ENCODE measurements at regions not wholly inside any gene's neighbourhood (a gene's known extent, or its start where the extent isn't known, plus 50 kb on each side); places are given as distances from the start of the nearest gene placed in this dataset.

GRCh38 chr2:8407332-8407731, 274.5 kb upstream of the ID2 start:
- no peak overlapping the region for H3K4me3 Mint-ChIP-seq
- peaks cover 13% of the 10 kb centered on the region for H3K27me3 Mint-ChIP-seq (ENCODE audit: insufficient read depth)
- no peaks in the 10 kb centered on the region; the same call in 1 of the 2 replicates for H3K9me3 Mint-ChIP-seq
- peaks cover 3% of the 10 kb centered on the region for H3K4me1 Mint-ChIP-seq (ENCODE audit: low read depth)
- TF ChIP-seq, protein P1, sequence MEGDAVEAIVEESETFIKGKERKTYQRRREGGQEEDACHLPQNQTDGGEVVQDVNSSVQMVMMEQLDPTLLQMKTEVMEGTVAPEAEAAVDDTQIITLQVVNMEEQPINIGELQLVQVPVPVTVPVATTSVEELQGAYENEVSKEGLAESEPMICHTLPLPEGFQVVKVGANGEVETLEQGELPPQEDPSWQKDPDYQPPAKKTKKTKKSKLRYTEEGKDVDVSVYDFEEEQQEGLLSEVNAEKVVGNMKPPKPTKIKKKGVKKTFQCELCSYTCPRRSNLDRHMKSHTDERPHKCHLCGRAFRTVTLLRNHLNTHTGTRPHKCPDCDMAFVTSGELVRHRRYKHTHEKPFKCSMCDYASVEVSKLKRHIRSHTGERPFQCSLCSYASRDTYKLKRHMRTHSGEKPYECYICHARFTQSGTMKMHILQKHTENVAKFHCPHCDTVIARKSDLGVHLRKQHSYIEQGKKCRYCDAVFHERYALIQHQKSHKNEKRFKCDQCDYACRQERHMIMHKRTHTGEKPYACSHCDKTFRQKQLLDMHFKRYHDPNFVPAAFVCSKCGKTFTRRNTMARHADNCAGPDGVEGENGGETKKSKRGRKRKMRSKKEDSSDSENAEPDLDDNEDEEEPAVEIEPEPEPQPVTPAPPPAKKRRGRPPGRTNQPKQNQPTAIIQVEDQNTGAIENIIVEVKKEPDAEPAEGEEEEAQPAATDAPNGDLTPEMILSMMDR (IDR thresholded peaks at IDR 0.05) = no peak
- no peak for DNase-seq
- H3K36me3 Mint-ChIP-seq (ENCODE audit: low read depth) = no peaks in the 10 kb centered on the region
- no peak overlapping the region for H3K27ac Mint-ChIP-seq

DNA sequence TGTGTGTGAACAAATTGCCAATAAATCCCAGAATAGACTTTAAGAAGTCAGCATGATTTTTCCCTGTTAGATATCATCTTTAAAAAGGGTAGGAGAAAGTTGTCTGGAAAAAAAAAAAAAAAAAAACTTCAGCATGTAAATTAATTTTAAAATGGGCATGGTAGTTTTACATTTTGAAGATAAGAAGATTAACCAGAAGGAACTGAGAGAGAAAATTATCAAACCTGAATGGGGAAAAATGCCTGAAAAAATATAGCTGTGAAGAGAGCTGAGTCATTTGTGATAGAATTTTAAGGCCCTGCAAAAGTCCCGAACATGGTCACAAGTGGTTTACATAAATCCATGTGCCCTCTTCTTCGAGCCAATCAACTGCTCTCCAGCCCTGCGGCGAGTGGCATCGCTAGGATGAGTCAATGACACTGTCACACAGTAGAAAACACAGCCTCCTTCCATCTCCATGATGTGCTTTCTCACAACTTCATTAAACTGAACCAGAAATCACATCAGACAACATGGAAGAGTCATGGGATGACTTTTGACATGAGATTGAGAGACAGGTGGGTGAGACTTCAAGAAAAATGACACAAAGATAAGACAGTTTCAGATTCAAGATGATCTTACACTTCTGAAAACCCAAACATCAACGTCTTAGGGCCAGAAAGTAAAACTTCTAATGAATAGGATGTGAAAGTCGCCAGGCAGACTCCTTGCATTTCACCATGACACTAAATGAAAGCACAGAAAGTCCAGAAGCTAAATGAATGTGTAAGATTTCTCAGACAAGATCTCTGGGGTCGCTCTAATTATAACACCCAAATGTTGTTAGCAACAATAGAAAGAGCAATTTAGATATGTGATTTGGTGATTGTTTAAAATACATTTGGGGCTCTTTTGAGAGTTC, 273.0 kb upstream of the ID2 start:
- H3K4me1 Mint-ChIP-seq (ENCODE audit: low read depth) = peaks cover 8% of the 10 kb centered on the region
- H3K9me3 Mint-ChIP-seq = no peaks in the 10 kb centered on the region; the same call in 1 of the 2 replicates
- H3K27ac Mint-ChIP-seq = no peak overlapping the region
- TF ChIP-seq, protein P1 (IDR thresholded peaks at IDR 0.05) = no peak
- peaks cover 10% of the 10 kb centered on the region for H3K27me3 Mint-ChIP-seq (ENCODE audit: insufficient read depth)
- no peak overlapping the region for H3K4me3 Mint-ChIP-seq
- H3K36me3 Mint-ChIP-seq (ENCODE audit: low read depth) = no peaks in the 10 kb centered on the region
- DNase-seq = no peak

DNA sequence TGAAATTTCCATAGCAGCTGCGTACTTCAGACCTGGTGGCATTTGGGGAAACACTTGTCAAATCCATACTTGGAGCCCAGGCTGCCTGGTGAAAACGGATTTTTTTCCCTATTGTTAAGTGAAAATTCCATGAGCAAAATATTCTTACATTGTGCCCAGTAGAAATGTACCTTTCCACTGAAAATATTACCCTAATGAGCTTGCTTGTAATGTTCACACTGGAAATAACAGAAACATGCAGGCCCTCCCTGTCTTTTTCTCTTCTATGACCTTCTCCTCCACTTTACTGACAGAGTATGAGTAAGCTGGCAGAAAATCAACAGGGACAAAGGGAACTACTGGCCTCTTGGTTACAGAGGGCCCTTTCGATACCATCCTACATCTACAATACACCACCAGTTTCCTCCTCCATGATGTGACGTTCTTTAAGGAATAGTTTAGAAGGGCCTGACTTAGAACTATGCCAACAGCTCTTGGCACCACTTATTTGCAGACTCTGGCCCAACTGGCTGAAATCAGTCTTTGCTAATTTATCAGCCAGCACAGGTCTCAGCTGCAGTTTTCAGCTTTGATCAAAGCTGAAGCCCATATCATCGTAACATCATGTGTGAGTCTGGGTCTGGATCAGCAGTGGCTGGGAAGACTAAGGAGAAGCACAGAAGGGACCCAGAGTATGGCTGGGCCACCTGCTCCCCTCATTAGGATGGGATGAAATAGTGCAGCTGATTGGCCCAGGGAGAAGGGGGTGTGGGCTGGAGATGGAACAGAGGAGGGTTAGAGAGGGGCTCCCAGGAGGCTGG, 272.2 kb upstream of the ID2 start:
- Mint-ChIP-seq H3K4me1 (ENCODE audit: low read depth) (peaks cover 8% of the 10 kb centered on the region), H3K9me3 (no peaks in the 10 kb centered on the region), H3K4me3 (no peak overlapping the region), H3K27ac (no peak overlapping the region), H3K27me3 (ENCODE audit: insufficient read depth) (peaks cover 8% of the 10 kb centered on the region), H3K36me3 (ENCODE audit: low read depth) (no peaks in the 10 kb centered on the region)
- TF ChIP-seq, protein P1 (IDR thresholded peaks at IDR 0.05) = no peak
- no peak for DNase-seq

- Mint-ChIP-seq H3K27me3 (ENCODE audit: insufficient read depth) (peaks cover 17% of the 10 kb centered on the region), H3K4me3 (no peak overlapping the region), H3K9me3 (no peaks in the 10 kb centered on the region), H3K4me1 (ENCODE audit: low read depth) (peaks cover 18% of the 10 kb centered on the region), H3K36me3 (ENCODE audit: low read depth) (no peaks in the 10 kb centered on the region), H3K27ac (no peak overlapping the region)
- TF ChIP-seq, protein P1 (IDR thresholded peaks at IDR 0.05) = no peak
- DNase-seq = no peak
These were observed 269.8 kb upstream of the ID2 start for GRCh38 chr2:8412082-8412481.

DNA sequence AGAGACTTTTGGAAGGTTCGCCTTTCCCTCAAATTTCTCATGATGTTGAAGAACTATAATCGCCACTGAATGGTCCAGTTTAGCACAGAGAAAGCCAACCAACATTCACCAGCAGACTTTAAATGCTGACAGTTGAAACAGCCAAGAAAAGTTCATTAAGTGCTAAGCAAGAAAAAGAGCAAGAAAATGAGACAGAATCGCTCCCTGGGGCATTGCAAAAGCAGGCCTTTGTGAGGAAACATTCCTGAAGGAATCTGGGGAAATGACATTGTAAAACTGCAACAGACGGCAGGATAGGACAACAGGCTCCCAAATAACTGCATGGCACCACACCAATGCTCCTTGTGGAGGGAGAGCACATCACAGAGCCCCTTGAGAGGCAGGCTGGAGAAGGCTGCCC, 269.3 kb upstream of the ID2 start:
- DNase-seq = no peak
- TF ChIP-seq, protein P1 (IDR thresholded peaks at IDR 0.05) = no peak
- H3K4me3 Mint-ChIP-seq = no peak overlapping the region
- peaks cover 18% of the 10 kb centered on the region for H3K4me1 Mint-ChIP-seq (ENCODE audit: low read depth)
- H3K27me3 Mint-ChIP-seq (ENCODE audit: insufficient read depth) = peaks cover 15% of the 10 kb centered on the region
- no peaks in the 10 kb centered on the region for H3K9me3 Mint-ChIP-seq
- no peaks in the 10 kb centered on the region for H3K36me3 Mint-ChIP-seq (ENCODE audit: low read depth)
- no peak overlapping the region for H3K27ac Mint-ChIP-seq

Data from HFFc6 (cell line).